Occipital lobe (tissue), 1 donor: ENCODE measurements at regions not wholly inside any gene's neighbourhood (a gene's known extent, or its start where the extent isn't known, plus 50 kb on each side); places are given as distances from the start of the nearest gene placed in this dataset.

Experiments used
- DNase-seq: peaks from one replicate; lab custom pipeline; 2025; lab: John Stamatoyannopoulos, UW

- DNase-seq: no peak
Measured at GRCh38 chr12:130101370-130101769, 60.9 kb upstream of the FZD10 start.

GRCh38 chr12:130102266-130102665 lies 60.0 kb upstream of the FZD10 start:
- DNase-seq: no peak

- no peak for DNase-seq
Measured at GRCh38 chr12:130104571-130105106, 57.6 kb upstream of the FZD10 start.

- DNase-seq: no peak
Measured at GRCh38 chr12:130109062-130109945, 53.0 kb upstream of the FZD10 start.

GRCh38 chr12:130110914-130111313 lies 51.4 kb upstream of the FZD10 start:
- DNase-seq: no peak

GRCh38 chr12:130111965-130112496 lies 50.2 kb upstream of the FZD10 start:
- no peak for DNase-seq
